DND-41 (cell line): ENCODE measurements at regions not wholly inside any gene's neighbourhood (a gene's known extent, or its start where the extent isn't known, plus 50 kb on each side); places are given as distances from the start of the nearest gene placed in this dataset.

Source experiments
- CTCF ChIP-seq: IDR thresholded peaks from 2 replicates; pipeline ENCODE4 v1.5.1; 2012; ENCODE audit warnings: borderline replicate concordance, low read length, moderate library complexity, mild to moderate bottlenecking; ENCODE audit not compliant: poor library complexity, severe bottlenecking; ENCODE audit errors: extremely low read depth
- EZH2 ChIP-seq: IDR thresholded peaks from 3 replicates; pipeline ENCODE4 v1.6.1; 2012; ENCODE audit warnings: borderline replicate concordance, low read depth, mild to moderate bottlenecking, moderate library complexity, low read length, inconsistent platforms; ENCODE audit not compliant: severe bottlenecking

GRCh38 chr10:56522166-56522565, 161.1 kb upstream of the ZWINT start:
- TF ChIP-seq CTCF (no peak), EZH2 (no peak)
